Keratinocyte (primary cell): ENCODE measurements at regions not wholly inside any gene's neighbourhood (a gene's known extent, or its start where the extent isn't known, plus 50 kb on each side); places are given as distances from the start of the nearest gene placed in this dataset.

Source experiments
- DNase-seq: peaks from one replicate; pipeline ENCODE4 v3.0.0-alpha.2; 2011; ENCODE audit warnings: low read depth, missing footprints, low spot score
- FAIRE-seq: peaks from 2 replicates; lab custom pipeline; 2011; peaks lifted over from hg19 to GRCh38; lab: Jason Lieb, UNC
- H2AFZ ChIP-seq: 2 replicates; pipeline ENCODE4 v1.6.0; 2012; ENCODE audit warnings: low read length, control low read depth, inconsistent platforms; ENCODE audit not compliant: control insufficient read depth
- H3K27ac ChIP-seq: 2 replicates; pipeline ENCODE4 v1.5.1; 2011; ENCODE audit warnings: low read length; ENCODE audit not compliant: control insufficient read depth, insufficient read depth
- H3K27me3 ChIP-seq: 3 replicates; pipeline ENCODE4 v1.6.0; 2011; ENCODE audit warnings: low read length; ENCODE audit not compliant: control insufficient read depth, insufficient read depth; ENCODE audit errors: extremely low read depth
- H3K36me3 ChIP-seq, 2 experiments: 2 replicates in 1 of 2; 3 replicates in 1 of 2; pipeline ENCODE4 v1.5.1; 2011; ENCODE audit warnings: low read length in 2 of 2, mild to moderate bottlenecking in 1 of 2; ENCODE audit not compliant: control insufficient read depth in 2 of 2, insufficient read depth in 2 of 2; ENCODE audit errors: extremely low read depth in 1 of 2
- H3K4me1 ChIP-seq: 3 replicates; pipeline ENCODE4 v1.5.1; 2011; ENCODE audit warnings: low read length; ENCODE audit not compliant: control insufficient read depth, insufficient read depth; ENCODE audit errors: extremely low read depth
- H3K4me2 ChIP-seq: 3 replicates; pipeline ENCODE4 v1.6.0; 2011; ENCODE audit warnings: low read depth, low read length; ENCODE audit not compliant: control insufficient read depth, insufficient read depth; ENCODE audit errors: extremely low read depth
- H3K4me3 ChIP-seq, 3 experiments: fragments of 200-600 bp in 1 of 3; sonication (generic) in 1 of 3; 2 replicates in 2 of 3; 3 replicates in 1 of 3; pipeline ENCODE4 v1.5.1; 2011 to 2016; ENCODE audit warnings: low read length in 3 of 3, mild to moderate bottlenecking in 3 of 3, control low read depth in 2 of 3, inconsistent platforms in 1 of 3, low read depth in 1 of 3, mixed read lengths in 1 of 3, mixed run types in 1 of 3, moderate library complexity in 1 of 3; ENCODE audit not compliant: control insufficient read depth in 2 of 3, insufficient read depth in 2 of 3; ENCODE audit errors: extremely low read depth in 1 of 3
- H3K79me2 ChIP-seq: 2 replicates; pipeline ENCODE4 v1.6.0; 2012; ENCODE audit warnings: low read length; ENCODE audit not compliant: control insufficient read depth, insufficient read depth
- H3K9ac ChIP-seq: 3 replicates; pipeline ENCODE4 v1.6.0; 2011; ENCODE audit warnings: low read length; ENCODE audit not compliant: control insufficient read depth, insufficient read depth; ENCODE audit errors: extremely low read depth
- H3K9me1 ChIP-seq: 3 replicates; pipeline ENCODE4 v1.6.0; 2011; ENCODE audit warnings: low read length; ENCODE audit not compliant: control insufficient read depth, insufficient read depth; ENCODE audit errors: extremely low read depth
- H3K9me3 ChIP-seq: 2 replicates; pipeline ENCODE4 v1.5.1; 2012; ENCODE audit warnings: low read depth, low read length; ENCODE audit not compliant: control insufficient read depth
- H4K20me1 ChIP-seq: 3 replicates; pipeline ENCODE4 v1.6.0; 2011; ENCODE audit warnings: low read length; ENCODE audit not compliant: control insufficient read depth, insufficient read depth; ENCODE audit errors: extremely low read depth
- CTCF ChIP-seq, 3 experiments: IDR thresholded peaks in 1 of 3; conservative IDR thresholded peaks in 1 of 3; optimal IDR thresholded peaks in 1 of 3; 2 replicates in 2 of 3; 3 replicates in 1 of 3; pipeline versions ENCODE3 to v1.5.1; 2011; ENCODE audit warnings: low read length in 3 of 3, mild to moderate bottlenecking in 3 of 3, moderate library complexity in 2 of 3, control low read depth in 1 of 3, inconsistent platforms in 1 of 3; ENCODE audit not compliant: insufficient read depth in 2 of 3; ENCODE audit errors: extremely low read depth in 1 of 3
- EZH2 ChIP-seq: IDR thresholded peaks from one replicate; pipeline ENCODE4 v1.6.1; 2012; ENCODE audit warnings: inconsistent platforms, mild to moderate bottlenecking, low read length, moderate library complexity
- dilution Hi-C: fragments of 300-500 bp; cut with MboI; formaldehyde crosslinking; loops from one replicate; pipeline ENCODE4 v1.7.0; 2020; ENCODE audit warnings: low sequenced_read_pairs; ENCODE audit not compliant: extremely low pct_ligation_motif_present

- no peaks in the 10 kb centered on the region for H3K36me3 ChIP-seq
- no peak for FAIRE-seq
- no peak overlapping the region for H3K9ac ChIP-seq
- DNase-seq = no peak
- dilution Hi-C loops = no loop called here
- no peaks in the 10 kb centered on the region for H4K20me1 ChIP-seq
- H3K4me3 ChIP-seq = no peak overlapping the region
- no peak overlapping the region for H3K4me2 ChIP-seq
- no peaks in the 10 kb centered on the region for H3K79me2 ChIP-seq
- no peaks in the 10 kb centered on the region for H3K9me1 ChIP-seq
- H3K27me3 ChIP-seq = no peaks in the 10 kb centered on the region
- H2AFZ ChIP-seq = no peak overlapping the region
- TF ChIP-seq CTCF (optimal IDR thresholded peaks at IDR 0.05 in 1 of 3, IDR thresholded peaks at IDR 0.05 in 1 of 3, conservative IDR thresholded peaks at IDR 0.05 in 1 of 3; ENCODE audit: extremely low read depth in 1 of 3, insufficient read depth in 2 of 3, low read length in 3 of 3) (no peak), EZH2 (no peak)
- H3K27ac ChIP-seq = no peak overlapping the region
- no peaks in the 10 kb centered on the region for H3K9me3 ChIP-seq
- H3K4me1 ChIP-seq = no peaks in the 10 kb centered on the region
Observed at GRCh38 chr16:60217787-60218186, 1483.7 kb upstream of the GOT2 start.

GRCh38 chr16:60214311-60214710 lies 1480.2 kb upstream of the GOT2 start:
- Histone ChIP-seq H3K9me3 (no peaks in the 10 kb centered on the region), H3K4me2 (no peak overlapping the region), H3K4me1 (no peaks in the 10 kb centered on the region), H3K9ac (no peak overlapping the region), H3K27ac (no peak overlapping the region), H3K4me3 (no peak overlapping the region), H3K36me3 (no peaks in the 10 kb centered on the region), H3K27me3 (no peaks in the 10 kb centered on the region), H3K9me1 (no peaks in the 10 kb centered on the region), H3K79me2 (no peaks in the 10 kb centered on the region), H4K20me1 (no peaks in the 10 kb centered on the region), H2AFZ (no peak overlapping the region)
- no peak for DNase-seq
- TF ChIP-seq EZH2 (no peak), CTCF (optimal IDR thresholded peaks at IDR 0.05 in 1 of 3, IDR thresholded peaks at IDR 0.05 in 1 of 3, conservative IDR thresholded peaks at IDR 0.05 in 1 of 3; ENCODE audit: extremely low read depth in 1 of 3, insufficient read depth in 2 of 3, low read length in 3 of 3) (no peak)
- no peak for FAIRE-seq
- dilution Hi-C loops = no loop called here
